ENCODE measurements at regions not wholly inside any gene's neighbourhood (a gene's known extent, or its start where the extent isn't known, plus 50 kb on each side); places are given as distances from the start of the nearest gene placed in this dataset.

DNA sequence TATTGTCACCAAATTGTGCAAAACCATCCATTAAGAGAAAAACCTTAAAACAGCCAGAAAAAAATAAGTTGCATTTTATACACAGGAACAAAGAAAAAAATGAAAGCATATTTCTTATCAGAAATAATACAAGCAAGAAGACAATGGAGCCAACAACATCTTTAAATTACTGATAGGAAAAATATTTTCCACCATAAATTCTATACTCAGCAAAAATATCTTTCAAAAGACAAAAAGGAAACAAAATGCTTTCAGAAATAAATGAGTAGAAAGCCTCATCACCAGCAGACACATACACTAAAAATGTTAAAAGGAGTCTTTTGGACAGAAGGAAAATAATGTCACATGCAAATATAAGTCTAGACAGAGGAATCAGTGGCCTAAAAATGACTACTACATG is 106.4 kb upstream of the TRIB2 start:
- ATAC-seq (no peak), DNase-seq (no peak)
- intact Hi-C loops (cut with DNase I), result no loop called here
- no peak overlapping the region for H3K27ac ChIP-seq
- TF ChIP-seq, protein P1, sequence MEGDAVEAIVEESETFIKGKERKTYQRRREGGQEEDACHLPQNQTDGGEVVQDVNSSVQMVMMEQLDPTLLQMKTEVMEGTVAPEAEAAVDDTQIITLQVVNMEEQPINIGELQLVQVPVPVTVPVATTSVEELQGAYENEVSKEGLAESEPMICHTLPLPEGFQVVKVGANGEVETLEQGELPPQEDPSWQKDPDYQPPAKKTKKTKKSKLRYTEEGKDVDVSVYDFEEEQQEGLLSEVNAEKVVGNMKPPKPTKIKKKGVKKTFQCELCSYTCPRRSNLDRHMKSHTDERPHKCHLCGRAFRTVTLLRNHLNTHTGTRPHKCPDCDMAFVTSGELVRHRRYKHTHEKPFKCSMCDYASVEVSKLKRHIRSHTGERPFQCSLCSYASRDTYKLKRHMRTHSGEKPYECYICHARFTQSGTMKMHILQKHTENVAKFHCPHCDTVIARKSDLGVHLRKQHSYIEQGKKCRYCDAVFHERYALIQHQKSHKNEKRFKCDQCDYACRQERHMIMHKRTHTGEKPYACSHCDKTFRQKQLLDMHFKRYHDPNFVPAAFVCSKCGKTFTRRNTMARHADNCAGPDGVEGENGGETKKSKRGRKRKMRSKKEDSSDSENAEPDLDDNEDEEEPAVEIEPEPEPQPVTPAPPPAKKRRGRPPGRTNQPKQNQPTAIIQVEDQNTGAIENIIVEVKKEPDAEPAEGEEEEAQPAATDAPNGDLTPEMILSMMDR (IDR thresholded peaks at IDR 0.05), result no peak
- TF ChIP-seq POLR2A (IDR thresholded peaks at IDR 0.05), result no peak
- H3K9me3 ChIP-seq, result no peaks in the 10 kb centered on the region
- no peaks in the 10 kb centered on the region for H3K27me3 ChIP-seq
- no peaks in the 10 kb centered on the region for H3K36me3 ChIP-seq (replicated peaks in 1 of 2; ENCODE audit: insufficient read depth in 1 of 2, low read depth in 2 of 2)
- no peak overlapping the region for H3K4me3 ChIP-seq
- H3K4me1 ChIP-seq, result no peaks in the 10 kb centered on the region

DNA sequence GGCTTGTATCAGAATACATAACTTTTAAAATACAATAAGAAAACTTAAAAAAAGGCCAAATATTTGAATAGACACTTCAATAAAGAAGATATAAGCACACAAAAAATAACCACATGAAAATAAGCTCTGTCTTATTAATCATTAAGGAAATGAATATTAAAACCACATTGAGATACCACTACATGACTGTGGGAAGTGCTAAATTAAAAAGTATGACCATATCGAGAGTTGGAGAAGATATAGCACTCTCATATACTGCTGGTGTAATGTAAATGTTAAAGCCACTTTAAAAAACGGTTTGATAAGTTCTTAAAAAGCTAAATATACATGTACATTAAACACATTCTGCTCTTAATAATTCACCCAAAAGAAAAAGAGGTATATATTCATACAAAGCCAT is 104.6 kb upstream of the TRIB2 start:
- intact Hi-C loops (cut with DNase I), result no loop called here
- Histone ChIP-seq H3K9me3 (no peaks in the 10 kb centered on the region), H3K27me3 (no peaks in the 10 kb centered on the region), H3K27ac (no peak overlapping the region), H3K4me3 (no peak overlapping the region), H3K36me3 (replicated peaks in 1 of 2; ENCODE audit: insufficient read depth in 1 of 2, low read depth in 2 of 2) (no peaks in the 10 kb centered on the region), H3K4me1 (no peaks in the 10 kb centered on the region)
- ATAC-seq (no peak), DNase-seq (no peak)
- 68 to 82% methylated on average over 2 of the region's 2 CpGs for WGBS, 2 donors
- TF ChIP-seq, protein P1 (IDR thresholded peaks at IDR 0.05), result no peak
- no peak for TF ChIP-seq POLR2A (IDR thresholded peaks at IDR 0.05)

DNA sequence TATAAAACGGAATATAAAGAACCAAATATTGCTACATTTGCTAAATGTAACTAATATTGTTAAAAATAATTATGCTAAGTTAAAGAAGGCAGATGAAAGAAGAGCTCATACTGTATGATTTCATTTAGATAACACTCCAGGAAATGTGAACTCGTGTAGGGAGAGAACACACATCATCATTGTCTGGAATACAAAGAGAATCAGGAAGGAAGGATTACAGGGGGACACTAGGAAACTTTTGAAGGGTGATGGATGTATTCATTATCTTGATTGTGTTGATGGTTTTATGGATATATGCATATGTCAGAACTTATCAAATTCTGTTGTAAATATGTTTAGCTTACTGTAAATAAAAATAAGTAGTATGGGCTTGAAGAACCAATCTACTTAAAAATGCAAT is 104.1 kb upstream of the TRIB2 start:
- Histone ChIP-seq H3K4me3 (no peak overlapping the region), H3K9me3 (no peaks in the 10 kb centered on the region), H3K27ac (no peak overlapping the region), H3K4me1 (no peaks in the 10 kb centered on the region), H3K27me3 (no peaks in the 10 kb centered on the region), H3K36me3 (replicated peaks in 1 of 2; ENCODE audit: insufficient read depth in 1 of 2, low read depth in 2 of 2) (no peaks in the 10 kb centered on the region)
- DNase-seq, result no peak
- TF ChIP-seq, protein P1 (IDR thresholded peaks at IDR 0.05), result no peak
- no peak for TF ChIP-seq POLR2A (IDR thresholded peaks at IDR 0.05)
- no peak for ATAC-seq
- intact Hi-C loops (cut with DNase I), result no loop called here
- WGBS, 2 donors, result 59 to 60% methylated on average over 2 of the region's 2 CpGs

DNA sequence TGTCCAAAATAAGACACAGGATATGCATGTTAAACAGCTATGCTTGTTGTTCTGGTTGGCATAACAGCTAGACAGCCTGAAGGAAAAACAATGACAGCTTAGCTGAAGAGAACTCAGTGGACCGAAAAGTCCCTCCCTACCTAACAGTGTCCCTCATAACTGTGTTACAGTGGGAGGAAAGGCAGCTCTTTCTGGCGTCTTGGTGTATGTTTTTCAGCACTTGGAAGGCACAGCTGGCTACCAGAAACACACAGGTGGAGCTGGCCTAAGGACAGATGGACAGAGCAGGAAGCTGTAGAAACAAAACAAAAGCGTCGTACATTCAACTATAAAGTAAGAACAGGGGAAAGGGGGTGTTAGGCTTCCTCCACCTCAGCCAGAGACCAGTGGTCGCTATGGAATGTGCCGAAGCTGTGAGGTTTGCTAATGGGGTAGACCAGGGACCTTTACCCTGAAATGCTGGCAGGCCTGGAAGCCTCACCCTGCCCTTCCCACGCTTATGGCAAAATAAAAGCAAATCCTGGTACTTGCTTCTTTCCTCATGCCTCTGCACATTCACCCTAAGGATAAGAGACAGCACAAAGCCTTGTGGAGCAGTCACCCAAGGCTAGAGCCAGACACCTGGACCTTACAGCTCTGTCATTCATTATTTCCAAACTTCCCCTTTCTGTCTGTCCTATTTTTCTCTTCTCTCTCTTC is 103.5 kb upstream of the TRIB2 start:
- no peaks in the 10 kb centered on the region for H3K9me3 ChIP-seq
- no peaks in the 10 kb centered on the region for H3K4me1 ChIP-seq
- intact Hi-C loops (cut with DNase I), result no loop called here
- DNase-seq, result no peak
- H3K4me3 ChIP-seq, result no peak overlapping the region
- TF ChIP-seq, protein P1 (IDR thresholded peaks at IDR 0.05), result no peak
- TF ChIP-seq POLR2A (IDR thresholded peaks at IDR 0.05), result no peak
- no peak overlapping the region for H3K27ac ChIP-seq
- whole genome bisulfite sequencing, 2 donors, result 80 to 81% methylated on average over 7 of the region's 7 CpGs
- no peak for ATAC-seq
- H3K27me3 ChIP-seq, result no peaks in the 10 kb centered on the region
- H3K36me3 ChIP-seq (replicated peaks in 1 of 2; ENCODE audit: insufficient read depth in 1 of 2, low read depth in 2 of 2), result no peaks in the 10 kb centered on the region

DNA sequence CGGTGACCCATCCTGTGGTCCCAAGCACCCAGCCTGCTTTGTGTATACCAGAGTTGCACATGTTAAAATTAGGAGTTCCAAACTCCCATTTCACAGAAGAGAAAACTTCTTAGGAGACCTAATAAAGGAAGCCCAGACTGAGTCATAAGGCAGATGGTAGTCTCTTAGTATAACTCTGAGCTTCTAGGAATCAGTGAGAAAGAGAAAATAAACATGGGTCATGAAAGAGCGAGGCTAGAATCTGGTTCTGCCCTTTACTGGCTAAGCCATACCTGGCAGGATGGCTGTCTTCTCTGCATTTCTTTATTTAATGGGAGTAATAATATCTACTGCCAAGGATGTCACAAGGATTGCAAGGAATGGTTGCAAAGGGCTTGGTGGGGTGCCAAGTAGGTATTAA is 101.2 kb upstream of the TRIB2 start:
- 100% methylated on average over 2 of the region's 2 CpGs for WGBS, 2 donors
- Histone ChIP-seq H3K4me1 (no peaks in the 10 kb centered on the region), H3K27ac (no peak overlapping the region)

More for the DNA sequence above, 101.2 kb upstream of the TRIB2 start:
- Histone ChIP-seq H3K27me3 (no peaks in the 10 kb centered on the region), H3K9me3 (no peaks in the 10 kb centered on the region), H3K4me3 (no peak overlapping the region), H3K36me3 (replicated peaks in 1 of 2; ENCODE audit: insufficient read depth in 1 of 2, low read depth in 2 of 2) (no peaks in the 10 kb centered on the region)
- no peak for ATAC-seq
- no peak for TF ChIP-seq POLR2A (IDR thresholded peaks at IDR 0.05)
- TF ChIP-seq, protein P1 (IDR thresholded peaks at IDR 0.05), result no peak
- intact Hi-C loops (cut with DNase I), result no loop called here
- no peak for DNase-seq
